Neural progenitor cell (in vitro differentiated cells): ENCODE measurements at regions not wholly inside any gene's neighbourhood (a gene's known extent, or its start where the extent isn't known, plus 50 kb on each side); places are given as distances from the start of the nearest gene placed in this dataset.

Experiments
- DNase-seq: peaks from one replicate; pipeline ENCODE4 v3.0.0-alpha.2; 2016; ENCODE audit warnings: low spot score
- H2AFZ ChIP-seq: fragments of 200-600 bp; sonication (generic); replicated peaks from 2 replicates; pipeline ENCODE4 v1.6.1; 2016; ENCODE audit warnings: antibody characterized with exemption
- H3F3A ChIP-seq: fragments of 200-600 bp; sonication (generic); 2 replicates; pipeline ENCODE4 v1.6.1; 2016; ENCODE audit warnings: antibody characterized with exemption, low read depth
- H3K27ac ChIP-seq: fragments of 200-600 bp; sonication (generic); 2 replicates; pipeline ENCODE4 v1.5.1; 2016; ENCODE audit warnings: mild to moderate bottlenecking
- H3K27me3 ChIP-seq: fragments of 200-600 bp; sonication (generic); 2 replicates; pipeline ENCODE4 v1.6.1; 2016; ENCODE audit warnings: mild to moderate bottlenecking, moderate library complexity
- H3K36me3 ChIP-seq: fragments of 200-600 bp; sonication (generic); 2 replicates; pipeline ENCODE4 v1.5.1; 2016
- H3K4me1 ChIP-seq: fragments of 200-600 bp; sonication (generic); 2 replicates; pipeline ENCODE4 v1.6.1; 2016; ENCODE audit warnings: mixed run types
- H3K4me2 ChIP-seq: fragments of 200-600 bp; sonication (generic); 2 replicates; pipeline ENCODE4 v1.6.1; 2016
- H3K4me3 ChIP-seq: fragments of 200-600 bp; sonication (generic); 2 replicates; pipeline ENCODE4 v1.5.1; 2016
- H3K79me2 ChIP-seq: fragments of 200-600 bp; sonication (generic); 2 replicates; pipeline ENCODE4 v1.6.1; 2016; ENCODE audit warnings: low read depth
- H3K9ac ChIP-seq: fragments of 200-600 bp; sonication (generic); 2 replicates; pipeline ENCODE4 v1.6.1; 2016
- H3K9me3 ChIP-seq: fragments of 200-600 bp; sonication (generic); 2 replicates; pipeline ENCODE4 v1.5.1; 2016; ENCODE audit warnings: low read depth
- H4K20me1 ChIP-seq: fragments of 200-600 bp; sonication (generic); 2 replicates; pipeline ENCODE4 v1.6.1; 2016; ENCODE audit warnings: low read depth
- H3K27ac Mint-ChIP-seq: 3 replicates; pipeline ENCODE4 v1.8.0; 2021; ENCODE audit warnings: mixed read lengths
- H3K27me3 Mint-ChIP-seq: 2 replicates; pipeline ENCODE4 v1.8.0; 2022; ENCODE audit warnings: low read depth, mild to moderate bottlenecking, inconsistent platforms, moderate library complexity, mixed read lengths; ENCODE audit not compliant: insufficient read depth
- H3K36me3 Mint-ChIP-seq: 3 replicates; pipeline ENCODE4 v1.8.0; 2021; ENCODE audit warnings: mixed read lengths
- H3K4me1 Mint-ChIP-seq: 3 replicates; pipeline ENCODE4 v1.8.0; 2021; ENCODE audit warnings: mixed read lengths
- H3K4me3 Mint-ChIP-seq: 3 replicates; pipeline ENCODE4 v1.8.0; 2021; ENCODE audit warnings: mild to moderate bottlenecking, moderate library complexity, mixed read lengths
- H3K9me3 Mint-ChIP-seq: 3 replicates; pipeline ENCODE4 v1.8.0; 2020; ENCODE audit warnings: mixed read lengths
- EZH2 ChIP-seq: fragments of 200-600 bp; sonication (generic); IDR thresholded peaks from 2 replicates; pipeline ENCODE4 v1.6.1; 2017; ENCODE audit warnings: antibody characterized with exemption, mild to moderate bottlenecking, moderate library complexity
- EZH2phosphoT487 ChIP-seq: fragments of 200-600 bp; sonication (generic); IDR thresholded peaks from 2 replicates; pipeline ENCODE4 v1.6.1; 2017; ENCODE audit warnings: antibody characterized with exemption
- TF ChIP-seq, protein P1 (sequence below): fragments of 200-600 bp; sonication (generic); IDR thresholded peaks from 2 replicates; pipeline ENCODE4 v1.5.1; 2017; ENCODE audit warnings: antibody characterized with exemption, mild to moderate bottlenecking

DNA sequence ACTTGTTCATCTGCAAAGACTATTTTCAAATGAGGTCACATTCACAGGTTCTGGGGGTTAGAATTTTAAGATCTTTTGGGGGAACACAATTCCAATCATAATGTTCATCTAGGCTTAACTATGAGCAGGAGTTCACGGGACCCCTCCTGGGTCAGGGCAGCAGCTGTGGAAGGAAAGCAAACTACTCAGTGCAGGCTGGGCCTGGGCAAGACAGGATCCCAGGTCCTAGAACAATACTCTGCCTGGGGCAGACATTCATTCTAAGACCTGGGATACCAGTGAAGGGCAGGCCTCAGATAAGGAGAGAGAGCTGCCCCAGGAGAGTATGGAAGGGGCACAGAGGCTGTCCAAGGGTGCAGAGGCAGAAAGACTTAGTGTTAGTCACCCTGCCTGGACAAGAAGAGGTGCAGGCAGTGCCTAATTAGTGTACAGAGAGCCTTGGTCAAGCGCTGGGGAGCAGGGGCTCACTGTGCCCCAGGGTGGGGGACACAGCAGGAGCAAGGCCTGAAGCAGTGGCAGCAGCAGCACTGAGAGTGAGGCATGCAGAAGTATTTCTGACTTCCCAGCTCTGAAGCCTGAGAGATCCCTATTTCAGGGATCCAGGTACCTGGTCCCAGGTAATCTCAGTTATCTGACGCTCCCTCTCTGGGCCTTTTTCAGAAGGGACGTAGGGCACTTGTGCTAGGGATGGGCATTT is 123.0 kb upstream of the MAMLD1 start:
- Histone ChIP-seq H3K4me2 (no peak overlapping the region), H3K4me3 (no peak overlapping the region), H2AFZ (no peak overlapping the region), H3K36me3 (no peaks in the 10 kb centered on the region), H3K9ac (no peak overlapping the region), H3K79me2 (no peaks in the 10 kb centered on the region), H3K9me3 (no peaks in the 10 kb centered on the region), H4K20me1 (no peaks in the 10 kb centered on the region), H3K27me3 (no peaks in the 10 kb centered on the region), H3K4me1 (no peaks in the 10 kb centered on the region), H3F3A (no peaks in the 10 kb centered on the region), H3K27ac (no peak overlapping the region)
- DNase-seq, result no peak
- Mint-ChIP-seq H3K27ac (peak overlapping the region; percentile 47), H3K9me3 (peaks cover 16% of the 10 kb centered on the region), H3K4me1 (no peaks in the 10 kb centered on the region), H3K4me3 (no peak overlapping the region), H3K27me3 (peaks cover 1% of the 10 kb centered on the region), H3K36me3 (no peaks in the 10 kb centered on the region)
- TF ChIP-seq, protein P1, sequence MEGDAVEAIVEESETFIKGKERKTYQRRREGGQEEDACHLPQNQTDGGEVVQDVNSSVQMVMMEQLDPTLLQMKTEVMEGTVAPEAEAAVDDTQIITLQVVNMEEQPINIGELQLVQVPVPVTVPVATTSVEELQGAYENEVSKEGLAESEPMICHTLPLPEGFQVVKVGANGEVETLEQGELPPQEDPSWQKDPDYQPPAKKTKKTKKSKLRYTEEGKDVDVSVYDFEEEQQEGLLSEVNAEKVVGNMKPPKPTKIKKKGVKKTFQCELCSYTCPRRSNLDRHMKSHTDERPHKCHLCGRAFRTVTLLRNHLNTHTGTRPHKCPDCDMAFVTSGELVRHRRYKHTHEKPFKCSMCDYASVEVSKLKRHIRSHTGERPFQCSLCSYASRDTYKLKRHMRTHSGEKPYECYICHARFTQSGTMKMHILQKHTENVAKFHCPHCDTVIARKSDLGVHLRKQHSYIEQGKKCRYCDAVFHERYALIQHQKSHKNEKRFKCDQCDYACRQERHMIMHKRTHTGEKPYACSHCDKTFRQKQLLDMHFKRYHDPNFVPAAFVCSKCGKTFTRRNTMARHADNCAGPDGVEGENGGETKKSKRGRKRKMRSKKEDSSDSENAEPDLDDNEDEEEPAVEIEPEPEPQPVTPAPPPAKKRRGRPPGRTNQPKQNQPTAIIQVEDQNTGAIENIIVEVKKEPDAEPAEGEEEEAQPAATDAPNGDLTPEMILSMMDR, result no peak
- TF ChIP-seq EZH2 (no peak), EZH2phosphoT487 (no peak)

DNA sequence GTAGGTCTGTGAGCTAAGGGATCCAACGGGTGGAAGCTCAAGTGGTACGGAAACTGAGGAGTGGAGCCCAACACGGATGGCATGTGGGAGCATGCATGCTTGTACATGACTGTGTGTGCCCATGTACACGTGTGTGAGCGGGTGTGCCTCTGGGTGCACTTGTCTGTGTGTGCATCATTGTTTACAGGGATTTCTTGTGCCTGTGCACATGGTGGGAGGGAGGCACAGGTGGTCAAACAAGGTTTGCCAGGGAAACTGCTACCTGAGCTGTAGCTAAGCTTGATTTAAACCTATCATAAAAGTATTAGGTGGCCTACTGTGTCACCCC is 122.5 kb upstream of the MAMLD1 start:
- Histone ChIP-seq H2AFZ (no peak overlapping the region), H3K9me3 (no peaks in the 10 kb centered on the region), H3F3A (no peaks in the 10 kb centered on the region), H3K4me3 (no peak overlapping the region), H3K79me2 (no peaks in the 10 kb centered on the region), H3K4me2 (no peak overlapping the region), H3K9ac (no peak overlapping the region), H3K4me1 (no peaks in the 10 kb centered on the region), H3K36me3 (no peaks in the 10 kb centered on the region), H3K27me3 (no peaks in the 10 kb centered on the region), H3K27ac (no peak overlapping the region), H4K20me1 (no peaks in the 10 kb centered on the region)
- Mint-ChIP-seq H3K27me3 (peaks cover 2% of the 10 kb centered on the region), H3K4me3 (no peak overlapping the region), H3K36me3 (no peaks in the 10 kb centered on the region), H3K4me1 (no peaks in the 10 kb centered on the region), H3K9me3 (peaks cover 16% of the 10 kb centered on the region), H3K27ac (peak overlapping the region; percentile 47)
- TF ChIP-seq, protein P1, result no peak
- TF ChIP-seq EZH2 (no peak), EZH2phosphoT487 (no peak)
- DNase-seq, result no peak

DNA sequence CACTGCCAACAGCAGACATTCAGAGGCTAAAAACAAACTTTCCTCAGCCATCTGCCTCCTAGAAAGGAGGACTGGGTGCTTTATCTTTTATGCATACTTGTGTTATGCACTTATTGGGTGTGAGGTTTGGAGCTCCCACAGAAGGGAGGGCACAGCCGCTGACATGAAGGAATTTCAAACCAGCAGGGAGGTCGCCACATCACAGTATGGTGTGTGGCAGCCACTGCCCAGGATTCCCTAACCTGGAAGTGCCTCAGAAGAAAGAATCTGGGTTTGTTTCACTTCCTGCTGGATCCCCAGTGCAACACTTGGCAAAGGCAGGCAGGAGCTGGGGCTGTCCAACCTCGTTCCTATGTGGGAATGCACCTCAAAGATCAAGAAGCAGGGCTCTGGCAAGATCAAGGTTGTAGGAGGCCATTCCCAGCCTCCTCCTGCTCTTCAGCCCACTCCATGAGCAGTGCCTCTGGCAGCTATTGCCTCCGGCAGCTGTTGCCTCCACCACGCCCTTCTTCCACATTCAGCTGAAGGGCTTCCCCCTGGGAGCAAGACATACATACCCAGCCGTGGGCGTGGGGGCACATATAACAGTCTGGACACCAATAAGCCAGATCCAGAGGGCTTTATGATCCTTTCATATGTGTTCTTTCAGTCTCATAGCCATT is 109.0 kb upstream of the MAMLD1 start:
- no peak overlapping the region for H3K4me2 ChIP-seq

More for the DNA sequence above, 109.0 kb upstream of the MAMLD1 start:
- TF ChIP-seq EZH2 (no peak), EZH2phosphoT487 (no peak)
- TF ChIP-seq, protein P1, result no peak
- no peak overlapping the region for H3K4me3 ChIP-seq
- no peaks in the 10 kb centered on the region for H3K4me1 ChIP-seq
- H3K36me3 ChIP-seq, result no peaks in the 10 kb centered on the region
- H3K9me3 Mint-ChIP-seq, result no peaks in the 10 kb centered on the region
- no peaks in the 10 kb centered on the region for H3K36me3 Mint-ChIP-seq
- no peaks in the 10 kb centered on the region for H3K79me2 ChIP-seq
- DNase-seq, result no peak
- H3K4me3 Mint-ChIP-seq, result no peak overlapping the region
- no peak overlapping the region for H2AFZ ChIP-seq
- H4K20me1 ChIP-seq, result no peaks in the 10 kb centered on the region
- no peak overlapping the region for H3K27ac Mint-ChIP-seq
- H3K27ac ChIP-seq, result no peak overlapping the region
- peaks cover 8% of the 10 kb centered on the region for H3K27me3 Mint-ChIP-seq
- peaks cover 3% of the 10 kb centered on the region for H3K4me1 Mint-ChIP-seq
- H3K27me3 ChIP-seq, result no peaks in the 10 kb centered on the region
- H3K9ac ChIP-seq, result no peak overlapping the region
- no peaks in the 10 kb centered on the region for H3K9me3 ChIP-seq
- H3F3A ChIP-seq, result no peaks in the 10 kb centered on the region
